IPS DF 19.7 (cell line): ENCODE measurements at regions not wholly inside any gene's neighbourhood (a gene's known extent, or its start where the extent isn't known, plus 50 kb on each side); places are given as distances from the start of the nearest gene placed in this dataset.
"Not testable (repeated sequence)": the region's sequence is repeated elsewhere in the genome, so short reads cannot be mapped to it uniquely, and the experiment has no call there.

Source experiments
- DNase-seq: peaks from one replicate; pipeline ENCODE4 v3.0.0-alpha.2; 2013; ENCODE audit warnings: low read depth, low spot score

- DNase-seq = not testable (repeated sequence)
These were observed 62.5 kb upstream of the SEC22B start for GRCh38 chr1:120238867-120239266.

GRCh38 chr1:120233661-120234018 is 57.3 kb upstream of the SEC22B start:
- DNase-seq = not testable (repeated sequence)

GRCh38 chr1:120232834-120233660 is 56.7 kb upstream of the SEC22B start:
- not testable (repeated sequence) for DNase-seq

- not testable (repeated sequence) for DNase-seq
These were observed 53.5 kb upstream of the SEC22B start for GRCh38 chr1:120229835-120230234.
